MM.1S (cell line): ENCODE measurements at regions not wholly inside any gene's neighbourhood (a gene's known extent, or its start where the extent isn't known, plus 50 kb on each side); places are given as distances from the start of the nearest gene placed in this dataset.

ENCODE experiments used
- DNase-seq: peaks from one replicate; pipeline ENCODE4 v3.0.0-alpha.2; 2015
- H2AFZ ChIP-seq: fragments of 300-600 bp; sonication (generic); 2 replicates; pipeline ENCODE4 v1.6.0; 2016; ENCODE audit warnings: antibody characterized with exemption, low read length
- H3F3A ChIP-seq: fragments of 300-600 bp; sonication (generic); 2 replicates; pipeline ENCODE4 v1.6.1; 2016; ENCODE audit warnings: mild to moderate bottlenecking, antibody characterized with exemption, low read length, moderate library complexity, mixed read lengths; ENCODE audit not compliant: insufficient read depth
- H3K27ac ChIP-seq: fragments of 300-600 bp; sonication (generic); 2 replicates; pipeline ENCODE4 v1.5.1; 2016; ENCODE audit warnings: mild to moderate bottlenecking, low read length
- H3K27me3 ChIP-seq: fragments of 300-600 bp; sonication (generic); replicated peaks from 2 replicates; pipeline ENCODE4 v1.6.0; 2016; ENCODE audit warnings: low read length; ENCODE audit not compliant: insufficient read depth
- H3K36me3 ChIP-seq: fragments of 300-600 bp; sonication (generic); replicated peaks from 2 replicates; pipeline ENCODE4 v1.6.1; 2016; ENCODE audit warnings: mild to moderate bottlenecking, low read length, mixed read lengths; ENCODE audit not compliant: insufficient read depth
- H3K4me1 ChIP-seq: fragments of 300-600 bp; sonication (generic); 2 replicates; pipeline ENCODE4 v1.6.1; 2016; ENCODE audit warnings: low read length, mixed read lengths
- H3K4me2 ChIP-seq: fragments of 300-600 bp; sonication (generic); 2 replicates; pipeline ENCODE4 v1.6.0; 2016; ENCODE audit warnings: low read depth, low read length
- H3K4me3 ChIP-seq: fragments of 300-600 bp; sonication (generic); 2 replicates; pipeline ENCODE4 v1.5.1; 2016; ENCODE audit warnings: low read length, mixed read lengths
- H3K79me2 ChIP-seq: fragments of 300-600 bp; sonication (generic); 2 replicates; pipeline ENCODE4 v1.6.1; 2016; ENCODE audit warnings: mixed run types, low read length, mixed read lengths
- H3K9ac ChIP-seq: fragments of 300-600 bp; sonication (generic); 2 replicates; pipeline ENCODE4 v1.6.1; 2016; ENCODE audit warnings: low read length, mixed read lengths
- H3K9me2 ChIP-seq: fragments of 300-600 bp; sonication (generic); replicated peaks from 2 replicates; pipeline ENCODE4 v1.6.1; 2016; ENCODE audit warnings: mild to moderate bottlenecking, low read length, mixed read lengths; ENCODE audit not compliant: insufficient read depth
- H3K9me3 ChIP-seq: fragments of 300-600 bp; sonication (generic); replicated peaks from 2 replicates; pipeline ENCODE4 v1.6.1; 2016; ENCODE audit warnings: mild to moderate bottlenecking, low read length, mixed read lengths; ENCODE audit not compliant: insufficient read depth
- H4K20me1 ChIP-seq: fragments of 300-600 bp; sonication (generic); 2 replicates; pipeline ENCODE4 v1.6.1; 2016; ENCODE audit warnings: mild to moderate bottlenecking, low read length, moderate library complexity, mixed read lengths; ENCODE audit not compliant: insufficient read depth
- CTCF ChIP-seq: fragments of 300-600 bp; sonication (generic); IDR thresholded peaks from 2 replicates; pipeline ENCODE4 v1.5.1; 2016; ENCODE audit warnings: antibody characterized with exemption, low read length, mixed read lengths
- EZH2 ChIP-seq: fragments of 300-600 bp; sonication (generic); optimal IDR thresholded peaks from 2 replicates; pipeline ENCODE3; 2017; ENCODE audit warnings: low read depth, mild to moderate bottlenecking, antibody characterized with exemption, low read length, mixed read lengths
- EZH2phosphoT487 ChIP-seq: fragments of 300-600 bp; sonication (generic); IDR thresholded peaks from 2 replicates; pipeline ENCODE4 v1.6.1; 2018; ENCODE audit warnings: antibody characterized with exemption, low read length

GRCh38 chr9:97747201-97747965, 50.2 kb upstream of the XPA start:
- Histone ChIP-seq H3K4me1 (no peaks in the 10 kb centered on the region), H3K4me2 (no peak overlapping the region), H4K20me1 (no peaks in the 10 kb centered on the region), H3K9me3 (no peaks in the 10 kb centered on the region), H3K9me2 (no peaks in the 10 kb centered on the region), H3K27ac (no peak overlapping the region), H3K4me3 (no peak overlapping the region), H3F3A (no peaks in the 10 kb centered on the region), H2AFZ (no peak overlapping the region), H3K36me3 (no peaks in the 10 kb centered on the region), H3K9ac (no peak overlapping the region), H3K27me3 (no peaks in the 10 kb centered on the region), H3K79me2 (no peaks in the 10 kb centered on the region)
- no peak for DNase-seq
- no peak for TF ChIP-seq EZH2phosphoT487
- TF ChIP-seq CTCF: no peak
- no peak for TF ChIP-seq EZH2

GRCh38 chr9:97748525-97748924, 51.4 kb upstream of the XPA start:
- TF ChIP-seq CTCF: no peak
- TF ChIP-seq EZH2phosphoT487: no peak
- TF ChIP-seq EZH2: no peak
- Histone ChIP-seq H3K4me3 (no peak overlapping the region), H3F3A (no peaks in the 10 kb centered on the region), H3K79me2 (no peaks in the 10 kb centered on the region), H3K9me3 (no peaks in the 10 kb centered on the region), H3K27ac (no peak overlapping the region), H3K36me3 (no peaks in the 10 kb centered on the region), H2AFZ (no peak overlapping the region), H3K4me1 (no peaks in the 10 kb centered on the region), H3K4me2 (no peak overlapping the region), H3K9me2 (no peaks in the 10 kb centered on the region), H3K9ac (no peak overlapping the region), H3K27me3 (no peaks in the 10 kb centered on the region), H4K20me1 (no peaks in the 10 kb centered on the region)
- DNase-seq: no peak

- Histone ChIP-seq H3K79me2 (no peaks in the 10 kb centered on the region), H3K9me3 (no peaks in the 10 kb centered on the region), H3F3A (no peaks in the 10 kb centered on the region), H3K4me2 (no peak overlapping the region), H2AFZ (no peak overlapping the region), H3K9ac (no peak overlapping the region), H4K20me1 (no peaks in the 10 kb centered on the region), H3K36me3 (no peaks in the 10 kb centered on the region), H3K27ac (no peak overlapping the region), H3K9me2 (no peaks in the 10 kb centered on the region), H3K27me3 (no peaks in the 10 kb centered on the region), H3K4me1 (no peaks in the 10 kb centered on the region), H3K4me3 (no peak overlapping the region)
- DNase-seq: no peak
- no peak for TF ChIP-seq EZH2phosphoT487
- TF ChIP-seq CTCF: no peak
- TF ChIP-seq EZH2: no peak
Observed at GRCh38 chr9:97749928-97750327, 52.8 kb upstream of the XPA start.
